GM23338 (cell line): ENCODE measurements at regions not wholly inside any gene's neighbourhood (a gene's known extent, or its start where the extent isn't known, plus 50 kb on each side); places are given as distances from the start of the nearest gene placed in this dataset.

Experiments used
- ATAC-seq: fragments of 200-7000 bp; cut with Tn5 transposase; 3 replicates; pipeline ENCODE4 v1.9.1; 2020
- DNase-seq: peaks from one replicate; pipeline ENCODE4 v3.0.0-alpha.2; 2015; ENCODE audit warnings: low spot score
- H2AFZ ChIP-seq: fragments of 200-600 bp; sonication (generic); 2 replicates; pipeline ENCODE4 v1.8.0; 2016; ENCODE audit warnings: antibody characterized with exemption, mild to moderate bottlenecking, moderate library complexity
- H3F3A ChIP-seq: fragments of 200-600 bp; sonication (generic); replicated peaks from 2 replicates; pipeline ENCODE4 v1.8.0; 2017; ENCODE audit warnings: antibody characterized with exemption, mixed run types, low read depth
- H3K27ac ChIP-seq: fragments of 200-600 bp; sonication (generic); 2 replicates; pipeline ENCODE4 v1.6.1; 2016; ENCODE audit warnings: low read depth
- H3K27me3 ChIP-seq: fragments of 200-600 bp; sonication (generic); 2 replicates; pipeline ENCODE4 v1.8.0; 2016; ENCODE audit warnings: mild to moderate bottlenecking, mixed run types, moderate library complexity; ENCODE audit not compliant: insufficient read depth
- H3K36me3 ChIP-seq: fragments of 200-600 bp; sonication (generic); 2 replicates; pipeline ENCODE4 v1.8.0; 2016; ENCODE audit warnings: mild to moderate bottlenecking; ENCODE audit not compliant: insufficient read depth
- H3K4me1 ChIP-seq: fragments of 200-600 bp; sonication (generic); 2 replicates; pipeline ENCODE4 v1.8.0; 2016; ENCODE audit warnings: mild to moderate bottlenecking, moderate library complexity; ENCODE audit not compliant: insufficient read depth
- H3K4me2 ChIP-seq: fragments of 200-600 bp; sonication (generic); 2 replicates; pipeline ENCODE4 v1.7.1; 2017; ENCODE audit warnings: mixed run types
- H3K4me3 ChIP-seq: fragments of 200-600 bp; sonication (generic); 2 replicates; pipeline ENCODE4 v1.6.1; 2016; ENCODE audit warnings: mixed run types
- H3K79me2 ChIP-seq: fragments of 200-600 bp; sonication (generic); replicated peaks from 2 replicates; pipeline ENCODE4 v1.8.0; 2017; ENCODE audit warnings: mild to moderate bottlenecking; ENCODE audit not compliant: insufficient read depth
- H3K9me2 ChIP-seq: fragments of 200-600 bp; sonication (generic); 2 replicates; pipeline ENCODE4 v1.8.0; 2017; ENCODE audit not compliant: insufficient read depth
- H4K20me1 ChIP-seq: fragments of 200-600 bp; sonication (generic); replicated peaks from 2 replicates; pipeline ENCODE4 v1.8.0; 2017; ENCODE audit warnings: mild to moderate bottlenecking; ENCODE audit not compliant: insufficient read depth
- H3K27ac Mint-ChIP-seq: 2 replicates; pipeline ENCODE4 v1.8.0; 2020; ENCODE audit warnings: inconsistent platforms, mild to moderate bottlenecking, moderate library complexity, mixed read lengths
- H3K27me3 Mint-ChIP-seq: 3 replicates; pipeline ENCODE4 v1.8.0; 2022; ENCODE audit warnings: low read depth, mild to moderate bottlenecking, moderate library complexity, mixed read lengths, inconsistent platforms; ENCODE audit not compliant: insufficient read depth, poor library complexity
- H3K36me3 Mint-ChIP-seq: 3 replicates; pipeline ENCODE4 v1.8.0; 2021; ENCODE audit warnings: low read depth, mild to moderate bottlenecking, inconsistent platforms, moderate library complexity, mixed read lengths
- H3K4me1 Mint-ChIP-seq: 3 replicates; pipeline ENCODE4 v1.8.0; 2020; ENCODE audit warnings: mild to moderate bottlenecking, inconsistent platforms, mixed read lengths
- H3K4me3 Mint-ChIP-seq: 3 replicates; pipeline ENCODE4 v1.8.0; 2021; ENCODE audit warnings: moderate library complexity, mild to moderate bottlenecking, inconsistent platforms, mixed read lengths
- H3K9me3 Mint-ChIP-seq: 3 replicates; pipeline ENCODE4 v1.8.0; 2020; ENCODE audit warnings: moderate library complexity, mild to moderate bottlenecking, inconsistent platforms, mixed read lengths
- CREB1 ChIP-seq: fragments of 250-450 bp; sonication (Bioruptor Pico); IDR thresholded peaks from 2 replicates; pipeline ENCODE4 v1.5.0; 2020; ENCODE audit warnings: low read depth, mild to moderate bottlenecking, moderate library complexity
- CTCF ChIP-seq, 2 experiments: fragments of 200-600 bp in 1 of 2; sonication (generic) in 1 of 2; conservative IDR thresholded peaks; 2 replicates each; pipeline versions ENCODE4 v1.5.1 to v1.6.1; 2016 to 2017; ENCODE audit warnings: antibody characterized with exemption in 2 of 2, low read depth in 2 of 2, mild to moderate bottlenecking in 2 of 2, moderate library complexity in 1 of 2
- ETS1 ChIP-seq: IDR thresholded peaks from 2 replicates; pipeline ENCODE4 v1.6.1; 2016; ENCODE audit warnings: antibody characterized with exemption
- EZH2 ChIP-seq: fragments of 200-600 bp; sonication (generic); IDR thresholded peaks from one replicate; pipeline ENCODE4 v1.8.0; 2017; ENCODE audit warnings: antibody characterized with exemption, mild to moderate bottlenecking, low read depth; ENCODE audit not compliant: unreplicated experiment
- EZH2phosphoT487 ChIP-seq: fragments of 200-600 bp; sonication (generic); IDR thresholded peaks from one replicate; pipeline ENCODE4 v1.8.1; 2018; ENCODE audit warnings: antibody characterized with exemption; ENCODE audit not compliant: unreplicated experiment
- JUNB ChIP-seq: IDR thresholded peaks from one replicate; pipeline ENCODE4 v1.6.1; 2016; ENCODE audit warnings: antibody characterized with exemption; ENCODE audit not compliant: unreplicated experiment
- NANOG ChIP-seq: IDR thresholded peaks from 2 replicates; pipeline ENCODE4 v1.6.1; 2016; ENCODE audit warnings: antibody characterized with exemption, borderline replicate concordance
- POLR2AphosphoS5 ChIP-seq: IDR thresholded peaks from 2 replicates; pipeline ENCODE4 v1.6.1; 2016; ENCODE audit warnings: antibody characterized with exemption, low read depth
- REST ChIP-seq: IDR thresholded peaks from one replicate; pipeline ENCODE4 v1.6.1; 2018; ENCODE audit warnings: antibody characterized with exemption; ENCODE audit not compliant: unreplicated experiment
- STAT1 ChIP-seq: IDR thresholded peaks from one replicate; pipeline ENCODE4 v1.6.1; 2016; ENCODE audit warnings: antibody characterized with exemption; ENCODE audit not compliant: unreplicated experiment
- ZNF114 ChIP-seq: fragments of 250-450 bp; sonication (Bioruptor Pico); IDR thresholded peaks from 2 replicates; pipeline ENCODE4 v1.5.0; 2020; ENCODE audit warnings: mild to moderate bottlenecking, moderate library complexity
- ZNF331 ChIP-seq: fragments of 250-450 bp; sonication (Bioruptor Pico); IDR thresholded peaks from 2 replicates; pipeline ENCODE4 v1.5.0; 2020; ENCODE audit warnings: low read depth, mild to moderate bottlenecking, moderate library complexity
- ZNF462 ChIP-seq: fragments of 250-450 bp; sonication (Bioruptor Pico); IDR thresholded peaks from 2 replicates; pipeline ENCODE4 v1.5.0; 2020; ENCODE audit warnings: mild to moderate bottlenecking, moderate library complexity

GRCh38 chr1:86214605-86215004, 58.0 kb upstream of the COL24A1 start:
- no peak for TF ChIP-seq REST
- TF ChIP-seq ZNF331 (CRISPR knock-in tag), result no peak
- TF ChIP-seq JUNB, result no peak
- TF ChIP-seq CREB1, result no peak
- TF ChIP-seq ETS1, result no peak
- no peak for TF ChIP-seq NANOG
- TF ChIP-seq ZNF462, result no peak
- TF ChIP-seq STAT1, result no peak
- no peak for TF ChIP-seq ZNF114
- TF ChIP-seq EZH2, result no peak
- no peak for TF ChIP-seq CTCF (conservative IDR thresholded peaks at IDR 0.05; ENCODE audit: low read depth in 2 of 2)
- no peak for TF ChIP-seq EZH2phosphoT487
- no peak for TF ChIP-seq POLR2AphosphoS5
- Histone ChIP-seq H3F3A (no peaks in the 10 kb centered on the region), H3K4me1 (no peaks in the 10 kb centered on the region), H3K27ac (no peak overlapping the region), H3K4me2 (no peak overlapping the region), H3K79me2 (no peaks in the 10 kb centered on the region), H4K20me1 (no peaks in the 10 kb centered on the region), H3K4me3 (no peak overlapping the region), H3K27me3 (no peaks in the 10 kb centered on the region), H3K36me3 (no peaks in the 10 kb centered on the region), H3K9me2 (no peaks in the 10 kb centered on the region), H2AFZ (no peak overlapping the region)
- Mint-ChIP-seq H3K4me1 (no peaks in the 10 kb centered on the region), H3K9me3 (peaks cover 13% of the 10 kb centered on the region), H3K4me3 (no peak overlapping the region), H3K27ac (no peak overlapping the region), H3K27me3 (peaks cover 5% of the 10 kb centered on the region), H3K36me3 (peaks cover 6% of the 10 kb centered on the region; the same call in 2 of the 3 replicates)
- DNase-seq, result no peak
- no peak for ATAC-seq
